ENCODE measurements at regions not wholly inside any gene's neighbourhood (a gene's known extent, or its start where the extent isn't known, plus 50 kb on each side); places are given as distances from the start of the nearest gene placed in this dataset.

DNA sequence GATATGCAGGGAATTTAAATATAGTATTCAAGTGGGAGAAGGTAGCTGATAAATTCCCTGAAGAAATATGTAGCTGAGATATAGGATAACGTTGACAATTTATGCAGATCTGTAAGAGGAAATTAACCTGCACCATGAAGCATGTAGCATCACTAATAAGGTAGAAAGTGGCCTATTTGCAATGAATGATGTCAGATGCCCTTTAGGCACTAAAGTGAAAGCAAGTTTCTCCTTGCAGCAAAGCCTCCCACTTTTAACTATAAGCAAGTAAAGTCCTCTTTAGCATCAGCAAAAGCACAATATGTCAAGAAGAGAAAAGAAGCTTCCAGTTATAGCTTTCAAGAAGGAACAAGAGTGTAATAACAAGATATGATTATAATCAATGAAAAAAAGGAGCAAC is 102.5 kb upstream of the SLITRK1 start:
- no peak for TF ChIP-seq EZH2 (IDR thresholded peaks at IDR 0.05; ENCODE audit: low read length, missing control alignments)
- TF ChIP-seq, protein P1, sequence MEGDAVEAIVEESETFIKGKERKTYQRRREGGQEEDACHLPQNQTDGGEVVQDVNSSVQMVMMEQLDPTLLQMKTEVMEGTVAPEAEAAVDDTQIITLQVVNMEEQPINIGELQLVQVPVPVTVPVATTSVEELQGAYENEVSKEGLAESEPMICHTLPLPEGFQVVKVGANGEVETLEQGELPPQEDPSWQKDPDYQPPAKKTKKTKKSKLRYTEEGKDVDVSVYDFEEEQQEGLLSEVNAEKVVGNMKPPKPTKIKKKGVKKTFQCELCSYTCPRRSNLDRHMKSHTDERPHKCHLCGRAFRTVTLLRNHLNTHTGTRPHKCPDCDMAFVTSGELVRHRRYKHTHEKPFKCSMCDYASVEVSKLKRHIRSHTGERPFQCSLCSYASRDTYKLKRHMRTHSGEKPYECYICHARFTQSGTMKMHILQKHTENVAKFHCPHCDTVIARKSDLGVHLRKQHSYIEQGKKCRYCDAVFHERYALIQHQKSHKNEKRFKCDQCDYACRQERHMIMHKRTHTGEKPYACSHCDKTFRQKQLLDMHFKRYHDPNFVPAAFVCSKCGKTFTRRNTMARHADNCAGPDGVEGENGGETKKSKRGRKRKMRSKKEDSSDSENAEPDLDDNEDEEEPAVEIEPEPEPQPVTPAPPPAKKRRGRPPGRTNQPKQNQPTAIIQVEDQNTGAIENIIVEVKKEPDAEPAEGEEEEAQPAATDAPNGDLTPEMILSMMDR (conservative IDR thresholded peaks at IDR 0.05 in 1 of 2, IDR thresholded peaks at IDR 0.05 in 1 of 2; ENCODE audit: low read depth in 1 of 2, low read length in 2 of 2) = no peak
